WERI-Rb-1 (cell line): ENCODE measurements at regions not wholly inside any gene's neighbourhood (a gene's known extent, or its start where the extent isn't known, plus 50 kb on each side); places are given as distances from the start of the nearest gene placed in this dataset.

Source experiments
- DNase-seq: peaks from one replicate; pipeline ENCODE4 v3.0.0-alpha.2; 2020
- H3K27ac ChIP-seq: fragments of 250-450 bp; sonication (Bioruptor Pico); 2 replicates; pipeline ENCODE4 v1.5.1; 2020; ENCODE audit warnings: mild to moderate bottlenecking, moderate library complexity
- H3K27me3 ChIP-seq: fragments of 250-450 bp; sonication (Bioruptor Pico); 2 replicates; pipeline ENCODE4 v1.5.1; 2021; ENCODE audit warnings: mild to moderate bottlenecking, low read depth, moderate library complexity; ENCODE audit not compliant: insufficient read depth, severe bottlenecking
- H3K36me3 ChIP-seq: fragments of 250-450 bp; sonication (Bioruptor Pico); 2 replicates; pipeline ENCODE4 v1.5.1; 2020; ENCODE audit warnings: mild to moderate bottlenecking, moderate library complexity
- H3K4me3 ChIP-seq: 2 replicates; pipeline ENCODE4 v1.5.1; 2011; ENCODE audit warnings: low read depth, mild to moderate bottlenecking, control low read depth, low read length
- H3K9me3 ChIP-seq: fragments of 250-450 bp; sonication (Bioruptor Pico); 2 replicates; pipeline ENCODE4 v1.5.1; 2021; ENCODE audit warnings: mild to moderate bottlenecking, moderate library complexity; ENCODE audit not compliant: severe bottlenecking
- TF ChIP-seq, protein P1 (sequence below): IDR thresholded peaks from 2 replicates; pipeline ENCODE4 v1.5.1; 2011; ENCODE audit warnings: low read depth, mild to moderate bottlenecking, control low read depth, inconsistent platforms, low read length

DNA sequence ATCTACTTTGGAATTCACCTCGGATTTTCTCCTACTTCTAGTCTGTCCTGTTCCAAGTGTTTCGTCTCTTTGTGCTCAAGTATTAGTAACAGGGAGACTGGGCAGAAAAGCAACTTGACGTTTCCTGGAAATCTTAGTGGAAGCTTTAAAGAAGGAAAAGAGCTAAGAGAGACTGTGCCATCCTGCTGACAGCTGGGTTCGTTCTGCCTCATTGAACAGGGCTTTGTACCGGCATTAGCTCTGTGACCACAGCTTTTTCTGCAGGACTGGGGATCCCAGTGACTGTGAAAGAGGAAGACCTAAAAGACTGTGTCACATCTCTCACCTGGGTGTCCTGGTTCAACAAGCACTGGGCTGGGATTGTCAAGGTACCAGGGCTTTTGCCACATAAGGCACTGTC, 70.8 kb upstream of the CDCA7L start:
- Histone ChIP-seq H3K4me3 (no peak overlapping the region), H3K27me3 (no peaks in the 10 kb centered on the region), H3K36me3 (no peaks in the 10 kb centered on the region), H3K27ac (0 out of 2 replicates have a peak overlapping the region, but pooled peaks have one; percentile 0), H3K9me3 (no peaks in the 10 kb centered on the region)
- DNase-seq = peak; percentile 87
- TF ChIP-seq, protein P1, sequence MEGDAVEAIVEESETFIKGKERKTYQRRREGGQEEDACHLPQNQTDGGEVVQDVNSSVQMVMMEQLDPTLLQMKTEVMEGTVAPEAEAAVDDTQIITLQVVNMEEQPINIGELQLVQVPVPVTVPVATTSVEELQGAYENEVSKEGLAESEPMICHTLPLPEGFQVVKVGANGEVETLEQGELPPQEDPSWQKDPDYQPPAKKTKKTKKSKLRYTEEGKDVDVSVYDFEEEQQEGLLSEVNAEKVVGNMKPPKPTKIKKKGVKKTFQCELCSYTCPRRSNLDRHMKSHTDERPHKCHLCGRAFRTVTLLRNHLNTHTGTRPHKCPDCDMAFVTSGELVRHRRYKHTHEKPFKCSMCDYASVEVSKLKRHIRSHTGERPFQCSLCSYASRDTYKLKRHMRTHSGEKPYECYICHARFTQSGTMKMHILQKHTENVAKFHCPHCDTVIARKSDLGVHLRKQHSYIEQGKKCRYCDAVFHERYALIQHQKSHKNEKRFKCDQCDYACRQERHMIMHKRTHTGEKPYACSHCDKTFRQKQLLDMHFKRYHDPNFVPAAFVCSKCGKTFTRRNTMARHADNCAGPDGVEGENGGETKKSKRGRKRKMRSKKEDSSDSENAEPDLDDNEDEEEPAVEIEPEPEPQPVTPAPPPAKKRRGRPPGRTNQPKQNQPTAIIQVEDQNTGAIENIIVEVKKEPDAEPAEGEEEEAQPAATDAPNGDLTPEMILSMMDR = no peak

DNA sequence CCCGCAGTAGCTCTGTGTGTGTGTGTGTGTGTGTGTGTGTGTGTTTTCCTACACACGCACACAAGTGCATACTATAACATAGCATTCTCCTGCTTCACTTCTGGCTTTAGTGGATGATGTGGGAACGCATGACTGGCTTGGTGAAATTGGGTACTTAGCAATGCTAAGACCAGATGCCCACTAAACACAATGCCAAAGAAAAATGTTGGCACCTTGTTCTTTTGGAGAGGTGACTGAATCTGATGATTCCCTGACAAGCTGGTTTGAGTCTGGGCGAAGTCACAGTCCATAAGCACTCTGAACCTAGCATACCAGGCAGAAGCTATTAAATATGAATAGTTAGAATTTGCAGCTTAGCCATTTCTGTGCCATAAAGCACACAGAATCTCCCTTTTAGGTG, 68.0 kb upstream of the CDCA7L start:
- TF ChIP-seq, protein P1 = no peak
- DNase-seq = no peak
- H3K27ac ChIP-seq = no peak overlapping the region
- no peaks in the 10 kb centered on the region for H3K27me3 ChIP-seq
- no peaks in the 10 kb centered on the region for H3K36me3 ChIP-seq
- H3K9me3 ChIP-seq = no peaks in the 10 kb centered on the region
- H3K4me3 ChIP-seq = no peak overlapping the region

DNA sequence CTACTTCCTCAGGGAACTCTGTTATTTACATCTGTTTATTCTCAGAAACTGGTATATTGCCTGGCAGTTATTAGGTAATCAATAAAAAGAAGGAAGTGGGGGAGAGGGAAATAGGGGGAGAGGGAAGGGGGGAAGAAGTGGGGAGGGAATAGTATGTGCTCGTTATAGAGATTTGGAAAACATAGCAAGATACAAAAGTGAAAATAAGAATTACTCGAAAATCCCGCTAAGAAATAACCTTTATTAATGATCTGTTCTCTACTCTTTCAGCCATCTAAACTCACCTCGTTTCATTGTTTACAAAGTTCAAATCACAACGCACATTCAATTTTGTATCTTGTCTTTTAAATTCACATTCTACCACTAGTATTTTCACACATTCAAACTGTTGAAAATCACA, 63.0 kb upstream of the CDCA7L start:
- TF ChIP-seq, protein P1 = no peak
- Histone ChIP-seq H3K27me3 (peaks cover 11% of the 10 kb centered on the region), H3K27ac (no peak overlapping the region), H3K4me3 (no peak overlapping the region), H3K36me3 (no peaks in the 10 kb centered on the region), H3K9me3 (no peaks in the 10 kb centered on the region)
- no peak for DNase-seq

DNA sequence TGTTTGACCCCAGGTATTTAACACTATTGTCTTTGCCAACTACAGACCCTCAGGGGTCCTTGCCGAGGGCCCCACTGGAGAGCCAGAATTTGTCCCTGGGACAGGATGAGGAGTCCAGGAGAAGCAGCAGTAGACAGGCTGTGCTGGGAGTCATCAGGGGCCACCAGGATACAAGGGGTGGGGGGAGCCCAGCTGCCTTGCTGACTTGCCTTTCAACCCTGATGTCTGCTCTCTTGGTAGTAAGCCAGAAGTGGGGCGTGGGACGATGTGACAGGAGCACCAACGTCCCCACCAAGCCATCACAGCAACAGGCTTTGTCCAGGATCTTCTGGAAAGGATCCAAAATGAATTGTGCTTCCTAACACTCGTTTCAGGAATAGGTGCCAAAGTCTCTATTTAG, 62.4 kb upstream of the CDCA7L start:
- peaks cover 11% of the 10 kb centered on the region for H3K27me3 ChIP-seq
- no peak overlapping the region for H3K27ac ChIP-seq
- TF ChIP-seq, protein P1 = no peak
- H3K9me3 ChIP-seq = no peaks in the 10 kb centered on the region
- H3K36me3 ChIP-seq = no peaks in the 10 kb centered on the region
- no peak overlapping the region for H3K4me3 ChIP-seq
- no peak for DNase-seq

DNA sequence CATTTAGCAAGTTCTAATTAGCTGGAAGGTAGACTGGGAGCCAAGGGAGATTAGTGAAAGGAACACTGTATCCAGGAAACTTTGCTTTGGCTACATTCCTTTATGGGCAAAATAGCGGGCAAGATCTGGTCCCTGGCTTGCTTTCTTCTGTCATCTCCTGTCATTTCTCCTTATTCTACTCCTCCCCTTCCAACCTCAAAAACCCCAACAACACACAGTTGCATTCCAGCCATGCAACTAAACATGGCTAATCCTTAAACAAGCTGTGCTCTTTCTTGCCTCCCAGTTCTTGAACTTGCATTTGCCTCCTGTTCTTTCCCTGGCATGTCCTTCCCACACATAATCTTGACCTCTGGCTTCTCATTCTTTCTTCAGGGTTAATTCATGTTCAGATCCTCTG, 59.5 kb upstream of the CDCA7L start:
- no peak for DNase-seq
- no peak overlapping the region for H3K27ac ChIP-seq
- H3K9me3 ChIP-seq = no peaks in the 10 kb centered on the region
- peaks cover 22% of the 10 kb centered on the region for H3K27me3 ChIP-seq
- TF ChIP-seq, protein P1 = no peak
- H3K36me3 ChIP-seq = no peaks in the 10 kb centered on the region
- no peak overlapping the region for H3K4me3 ChIP-seq

DNA sequence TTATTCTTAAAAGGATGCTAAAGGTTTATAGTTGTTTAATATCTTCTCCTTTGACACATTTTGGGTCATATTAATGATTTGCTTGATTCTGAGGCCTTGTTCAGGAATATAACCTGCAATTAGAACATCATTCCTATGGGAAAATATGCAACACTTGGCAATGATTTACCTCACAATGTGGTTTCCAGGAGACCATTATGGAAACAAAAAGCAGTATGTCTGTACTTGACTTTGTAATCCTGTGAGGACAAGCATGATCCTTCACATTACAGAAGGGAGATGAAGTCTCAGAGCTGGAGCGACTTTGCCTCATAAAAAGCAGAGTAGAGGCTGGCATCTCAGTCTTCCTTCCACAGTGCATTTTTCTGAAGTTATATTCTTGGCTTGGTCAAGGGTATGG, 57.0 kb upstream of the CDCA7L start:
- H3K36me3 ChIP-seq = no peaks in the 10 kb centered on the region
- TF ChIP-seq, protein P1 = no peak

More for the DNA sequence above, 57.0 kb upstream of the CDCA7L start:
- no peak overlapping the region for H3K4me3 ChIP-seq
- peaks cover 22% of the 10 kb centered on the region for H3K27me3 ChIP-seq
- H3K27ac ChIP-seq = no peak overlapping the region
- no peaks in the 10 kb centered on the region for H3K9me3 ChIP-seq
- no peak for DNase-seq
